Osteoblast (primary cell): ENCODE measurements at regions not wholly inside any gene's neighbourhood (a gene's known extent, or its start where the extent isn't known, plus 50 kb on each side); places are given as distances from the start of the nearest gene placed in this dataset.
A peak's percentile ranks its signal among the peaks of the same experiment; 100 is the strongest.
"Not testable (repeated sequence)": the region's sequence is repeated elsewhere in the genome, so short reads cannot be mapped to it uniquely, and the experiment has no call there.

Experiments used
- DNase-seq: peaks from one replicate; pipeline ENCODE4 v3.0.0; 2011; ENCODE audit warnings: low spot score, mixed read lengths; ENCODE audit not compliant: insufficient read length; ENCODE audit errors: missing footprints
- H2AFZ ChIP-seq: 2 replicates; pipeline ENCODE4 v1.6.0; 2011; ENCODE audit warnings: mild to moderate bottlenecking, low read length
- H3K27ac ChIP-seq: 2 replicates; pipeline ENCODE4 v1.5.1; 2011; ENCODE audit warnings: mild to moderate bottlenecking, low read depth, low read length, moderate library complexity
- H3K27me3 ChIP-seq: 2 replicates; pipeline ENCODE4 v1.6.0; 2012; ENCODE audit warnings: mild to moderate bottlenecking, control low read depth, inconsistent platforms, low read length, moderate library complexity; ENCODE audit not compliant: insufficient read depth
- H3K36me3 ChIP-seq: 2 replicates; pipeline ENCODE4 v1.5.1; 2011; ENCODE audit warnings: mild to moderate bottlenecking, low read length, control low read depth, moderate library complexity; ENCODE audit not compliant: insufficient read depth
- H3K4me1 ChIP-seq: 2 replicates; pipeline ENCODE4 v1.5.1; 2011; ENCODE audit warnings: mild to moderate bottlenecking, low read length, control low read depth, moderate library complexity; ENCODE audit not compliant: insufficient read depth
- H3K4me2 ChIP-seq: 2 replicates; pipeline ENCODE4 v1.6.0; 2011; ENCODE audit warnings: mild to moderate bottlenecking, low read length; ENCODE audit not compliant: insufficient read depth
- H3K4me3 ChIP-seq: fragments of 200-600 bp; sonication (generic); 3 replicates; pipeline ENCODE4 v1.5.1; 2012; ENCODE audit warnings: mild to moderate bottlenecking, low read length, inconsistent platforms; ENCODE audit not compliant: insufficient read depth
- H3K79me2 ChIP-seq: 2 replicates; pipeline ENCODE4 v1.6.0; 2012; ENCODE audit warnings: mild to moderate bottlenecking, low read length, control low read depth, inconsistent platforms; ENCODE audit not compliant: insufficient read depth
- H3K9me3 ChIP-seq: 2 replicates; pipeline ENCODE4 v1.5.1; 2011; ENCODE audit warnings: low read depth, low read length, control low read depth
- H4K20me1 ChIP-seq: 2 replicates; pipeline ENCODE4 v1.6.0; 2012; ENCODE audit warnings: mild to moderate bottlenecking, low read length, control low read depth; ENCODE audit not compliant: insufficient read depth
- CTCF ChIP-seq: IDR thresholded peaks from 2 replicates; pipeline ENCODE4 v1.5.1; 2011; ENCODE audit warnings: mild to moderate bottlenecking, low read depth, low read length, moderate library complexity; ENCODE audit errors: extremely low read depth

GRCh38 chr12:89874146-89874545 lies 165.5 kb upstream of the ATP2B1 start:
- Histone ChIP-seq H3K27me3 (no peaks in the 10 kb centered on the region), H3K79me2 (no peaks in the 10 kb centered on the region), H2AFZ (peak overlapping the region; percentile 48), H3K4me2 (peak overlapping the region; percentile 48), H3K4me1 (peaks cover 7% of the 10 kb centered on the region), H3K9me3 (peaks cover 2% of the 10 kb centered on the region), H4K20me1 (no peaks in the 10 kb centered on the region), H3K36me3 (no peaks in the 10 kb centered on the region), H3K4me3 (peak overlapping the region; percentile 12), H3K27ac (no peak overlapping the region)
- DNase-seq, result no peak
- no peak for TF ChIP-seq CTCF

- Histone ChIP-seq H3K79me2 (no peaks in the 10 kb centered on the region), H3K4me2 (peak overlapping the region; percentile 48), H3K9me3 (peaks cover 2% of the 10 kb centered on the region), H3K4me1 (peaks cover 7% of the 10 kb centered on the region), H3K27ac (no peak overlapping the region), H3K27me3 (no peaks in the 10 kb centered on the region), H4K20me1 (no peaks in the 10 kb centered on the region), H3K36me3 (no peaks in the 10 kb centered on the region), H2AFZ (peak overlapping the region; percentile 48), H3K4me3 (peak overlapping the region; percentile 12)
- no peak for DNase-seq
- peak; percentile 7 for TF ChIP-seq CTCF
Measured at GRCh38 chr12:89873745-89874144, 165.1 kb upstream of the ATP2B1 start.

- Histone ChIP-seq H3K79me2 (no peaks in the 10 kb centered on the region), H3K4me3 (no peak overlapping the region), H3K9me3 (peaks cover 2% of the 10 kb centered on the region), H3K36me3 (no peaks in the 10 kb centered on the region), H3K4me1 (peaks cover 7% of the 10 kb centered on the region), H3K27ac (no peak overlapping the region), H4K20me1 (no peaks in the 10 kb centered on the region), H2AFZ (no peak overlapping the region), H3K4me2 (no peak overlapping the region), H3K27me3 (no peaks in the 10 kb centered on the region)
- DNase-seq, result no peak
- no peak for TF ChIP-seq CTCF
Measured at GRCh38 chr12:89872922-89873630, 164.4 kb upstream of the ATP2B1 start.

- H4K20me1 ChIP-seq, result no peaks in the 10 kb centered on the region
- H2AFZ ChIP-seq, result no peak overlapping the region
- no peak overlapping the region for H3K4me3 ChIP-seq
- no peak for DNase-seq
- TF ChIP-seq CTCF, result no peak
- H3K36me3 ChIP-seq, result no peaks in the 10 kb centered on the region
- no peaks in the 10 kb centered on the region for H3K27me3 ChIP-seq
- no peak overlapping the region for H3K27ac ChIP-seq
- H3K79me2 ChIP-seq, result no peaks in the 10 kb centered on the region
- H3K4me1 ChIP-seq, result peaks cover 7% of the 10 kb centered on the region
- H3K4me2 ChIP-seq, result no peak overlapping the region
- peaks cover 2% of the 10 kb centered on the region for H3K9me3 ChIP-seq
Measured at GRCh38 chr12:89870413-89871184, 162.0 kb upstream of the ATP2B1 start.

- not testable (repeated sequence) for H3K9me3 ChIP-seq, H3K4me3 ChIP-seq, H3K36me3 ChIP-seq, DNase-seq, H4K20me1 ChIP-seq, H3K79me2 ChIP-seq, H2AFZ ChIP-seq, H3K27ac ChIP-seq, H3K27me3 ChIP-seq, H3K4me2 ChIP-seq
- H3K4me1 ChIP-seq, result peaks cover 15% of the 10 kb centered on the region
Measured at GRCh38 chr12:89867611-89868010, 159.0 kb upstream of the ATP2B1 start.
